Gastrocnemius medialis (tissue), 4 donors: ENCODE measurements at regions not wholly inside any gene's neighbourhood (a gene's known extent, or its start where the extent isn't known, plus 50 kb on each side); places are given as distances from the start of the nearest gene placed in this dataset.

ENCODE experiments used
- ATAC-seq, 2 donors: fragments of 150-250 bp; one replicate each; pipeline ENCODE4 v1.9.1; 2016
- DNase-seq, 2 donors: peaks; one replicate each; pipeline ENCODE4 v3.0.0-alpha.2; 2019
- H3K27ac ChIP-seq, 4 donors: fragments of 200-600 bp; sonication (generic); 1 replicate in 1 of 4; 2 replicates in 3 of 4; pipeline ENCODE4 v1.5.1; 2016 to 2018; ENCODE audit warnings: mild to moderate bottlenecking in 2 of 4, moderate library complexity in 1 of 4
- H3K27me3 ChIP-seq, 3 donors: fragments of 200-600 bp; sonication (generic) in 2 of 3; 1 replicate in 1 of 3; 2 replicates in 2 of 3; pipeline versions ENCODE4 v1.5.1 to v1.6.0; 2016 to 2019; ENCODE audit warnings: mild to moderate bottlenecking in 1 of 3, moderate library complexity in 1 of 3
- H3K36me3 ChIP-seq, 2 donors: fragments of 200-600 bp; sonication (generic) in 1 of 2; one replicate each; pipeline ENCODE4 v1.5.1; 2017 to 2018
- H3K4me1 ChIP-seq, 2 donors: fragments of 200-600 bp; sonication (generic) in 1 of 2; one replicate each; pipeline ENCODE4 v1.5.1; 2016 to 2017; ENCODE audit warnings: mild to moderate bottlenecking in 2 of 2
- H3K4me3 ChIP-seq, 4 donors: fragments of 200-600 bp; sonication (generic) in 3 of 4; 1 replicate in 1 of 4; 2 replicates in 3 of 4; pipeline ENCODE4 v1.5.1; 2016 to 2019; ENCODE audit warnings: mild to moderate bottlenecking in 2 of 4
- H3K9me3 ChIP-seq, 3 donors: fragments of 200-600 bp; sonication (generic) in 2 of 3; 1 replicate in 1 of 3; 2 replicates in 2 of 3; pipeline ENCODE4 v1.5.1; 2016 to 2019
- CTCF ChIP-seq, 5 experiments: fragments of 450-650 bp in 3 of 5; fragments of 200-600 bp in 2 of 5; sonication (generic) in 2 of 5; IDR thresholded peaks in 4 of 5; conservative IDR thresholded peaks in 1 of 5; 1 replicate in 4 of 5; 2 replicates in 1 of 5; pipeline ENCODE4 v1.5.1; 2016 to 2019; ENCODE audit warnings: antibody characterized with exemption in 5 of 5, mild to moderate bottlenecking in 3 of 5, moderate library complexity in 3 of 5
- POLR2A ChIP-seq, 2 donors: fragments of 450-650 bp; IDR thresholded peaks; one replicate each; pipeline ENCODE4 v1.6.1; 2017; ENCODE audit warnings: antibody characterized with exemption in 2 of 2, mild to moderate bottlenecking in 2 of 2, moderate library complexity in 2 of 2
- in situ Hi-C, 4 donors: fragments of 200-750 bp; cut with MboI; loops; one replicate each; pipeline versions ENCODE4 v1.15.0 to v1.8.0; 2017; ENCODE audit warnings: low sequenced_read_pairs in 4 of 4
- intact Hi-C: fragments of 100-400 bp; cut with DNase I; formaldehyde crosslinking; loops from one replicate; pipeline ENCODE4 v1.15.1; 2023; ENCODE audit warnings: low total_unique reads

GRCh38 chr6:23417133-23417532 is 708.9 kb upstream of the NRSN1 start:
- no peak overlapping the region for H3K27ac ChIP-seq

GRCh38 chr6:23418095-23418494 is 707.9 kb upstream of the NRSN1 start:
- no peaks in the 10 kb centered on the region for H3K9me3 ChIP-seq
- H3K27ac ChIP-seq = no peak overlapping the region
- no peak for TF ChIP-seq POLR2A (IDR thresholded peaks at IDR 0.05)
- no peak for TF ChIP-seq CTCF (IDR thresholded peaks at IDR 0.05 in 4 of 5, conservative IDR thresholded peaks at IDR 0.05 in 1 of 5)
- no peaks in the 10 kb centered on the region for H3K36me3 ChIP-seq
- in situ Hi-C loops (no loop called here), intact Hi-C loops (no loop called here)
- DNase-seq (no peak), ATAC-seq (no peak)
- no peaks in the 10 kb centered on the region for H3K4me1 ChIP-seq
- no peak overlapping the region for H3K4me3 ChIP-seq
- H3K27me3 ChIP-seq = no peaks in the 10 kb centered on the region

More at GRCh38 chr6:23417133-23417532, 708.9 kb upstream of the NRSN1 start:
- no peaks in the 10 kb centered on the region for H3K9me3 ChIP-seq
- H3K4me1 ChIP-seq = no peaks in the 10 kb centered on the region
- ATAC-seq = no peak
- H3K36me3 ChIP-seq = no peaks in the 10 kb centered on the region
- DNase-seq = no peak
- TF ChIP-seq CTCF (IDR thresholded peaks at IDR 0.05 in 4 of 5, conservative IDR thresholded peaks at IDR 0.05 in 1 of 5) (no peak), POLR2A (IDR thresholded peaks at IDR 0.05) (no peak)
- intact Hi-C loops (no loop called here), in situ Hi-C loops (no loop called here)
- no peak overlapping the region for H3K4me3 ChIP-seq
- no peaks in the 10 kb centered on the region for H3K27me3 ChIP-seq

- intact Hi-C loops (no loop called here), in situ Hi-C loops (no loop called here)
- H3K4me3 ChIP-seq = no peak overlapping the region
- ATAC-seq (no peak), DNase-seq (no peak)
- no peak overlapping the region for H3K27ac ChIP-seq
- no peaks in the 10 kb centered on the region for H3K9me3 ChIP-seq
- H3K27me3 ChIP-seq = no peaks in the 10 kb centered on the region
- no peaks in the 10 kb centered on the region for H3K36me3 ChIP-seq
- H3K4me1 ChIP-seq = no peaks in the 10 kb centered on the region
- TF ChIP-seq POLR2A (IDR thresholded peaks at IDR 0.05) (no peak), CTCF (IDR thresholded peaks at IDR 0.05 in 4 of 5, conservative IDR thresholded peaks at IDR 0.05 in 1 of 5) (no peak)
Measured at GRCh38 chr6:23419046-23419445, 707.0 kb upstream of the NRSN1 start.

GRCh38 chr6:23420659-23421350 is 705.2 kb upstream of the NRSN1 start:
- ATAC-seq (no peak), DNase-seq (no peak)
- Histone ChIP-seq H3K4me1 (no peaks in the 10 kb centered on the region), H3K27me3 (no peaks in the 10 kb centered on the region), H3K27ac (no peak overlapping the region), H3K4me3 (no peak overlapping the region), H3K36me3 (no peaks in the 10 kb centered on the region), H3K9me3 (no peaks in the 10 kb centered on the region)
- TF ChIP-seq POLR2A (IDR thresholded peaks at IDR 0.05) (no peak), CTCF (IDR thresholded peaks at IDR 0.05 in 4 of 5, conservative IDR thresholded peaks at IDR 0.05 in 1 of 5) (no peak)
- intact Hi-C loops = no loop called here
- in situ Hi-C loops = no loop called here

GRCh38 chr6:23424584-23424983 is 701.4 kb upstream of the NRSN1 start:
- intact Hi-C loops = no loop called here
- H3K4me1 ChIP-seq = no peaks in the 10 kb centered on the region
- no peaks in the 10 kb centered on the region for H3K9me3 ChIP-seq
- DNase-seq (no peak), ATAC-seq (no peak)
- TF ChIP-seq CTCF (IDR thresholded peaks at IDR 0.05 in 4 of 5, conservative IDR thresholded peaks at IDR 0.05 in 1 of 5) (no peak), POLR2A (IDR thresholded peaks at IDR 0.05) (no peak)
- no peak overlapping the region for H3K27ac ChIP-seq
- in situ Hi-C loops = no loop called here
- H3K27me3 ChIP-seq = no peaks in the 10 kb centered on the region
- H3K4me3 ChIP-seq = no peak overlapping the region
- no peaks in the 10 kb centered on the region for H3K36me3 ChIP-seq
